Fibroblast of lung (primary cell): ENCODE measurements at regions not wholly inside any gene's neighbourhood (a gene's known extent, or its start where the extent isn't known, plus 50 kb on each side); places are given as distances from the start of the nearest gene placed in this dataset.

Source experiments
- DNase-seq, 2 donors: peaks; one replicate each; pipeline versions ENCODE4 v3.0.0 to v3.0.0-alpha.2; 2010; ENCODE audit warnings: low read depth in 2 of 2
- H2AFZ ChIP-seq: 2 replicates; pipeline ENCODE4 v1.5.1; 2012; ENCODE audit warnings: low read length, control low read depth, inconsistent platforms
- H3K27ac ChIP-seq: 2 replicates; pipeline ENCODE4 v1.5.1; 2011; ENCODE audit warnings: low read length, control low read depth; ENCODE audit not compliant: insufficient read depth
- H3K27me3 ChIP-seq: 2 replicates; pipeline ENCODE4 v1.5.1; 2011; ENCODE audit warnings: mild to moderate bottlenecking, low read length; ENCODE audit not compliant: control insufficient read depth, insufficient read depth
- H3K36me3 ChIP-seq: 2 replicates; pipeline ENCODE4 v1.5.1; 2011; ENCODE audit warnings: low read length; ENCODE audit not compliant: control insufficient read depth, insufficient read depth
- H3K4me1 ChIP-seq: 2 replicates; pipeline ENCODE4 v1.5.1; 2011; ENCODE audit warnings: low read length; ENCODE audit not compliant: control insufficient read depth, insufficient read depth; ENCODE audit errors: extremely low read depth
- H3K4me2 ChIP-seq: 2 replicates; pipeline ENCODE4 v1.5.1; 2011; ENCODE audit warnings: low read length, control low read depth; ENCODE audit not compliant: insufficient read depth; ENCODE audit errors: extremely low read depth
- H3K4me3 ChIP-seq, 4 experiments: fragments of 200-600 bp in 1 of 4; sonication (generic) in 1 of 4; replicated peaks in 1 of 4; 2 replicates each; pipeline ENCODE4 v1.5.1; 2011 to 2016; ENCODE audit warnings: low read length in 4 of 4, low read depth in 3 of 4, mild to moderate bottlenecking in 3 of 4, control low read depth in 2 of 4, inconsistent platforms in 1 of 4, mixed read lengths in 1 of 4; ENCODE audit not compliant: insufficient read depth in 1 of 4; ENCODE audit errors: control extremely low read depth in 1 of 4
- H3K79me2 ChIP-seq: 2 replicates; pipeline ENCODE4 v1.5.1; 2012; ENCODE audit warnings: mild to moderate bottlenecking, low read length, inconsistent platforms; ENCODE audit not compliant: control insufficient read depth, insufficient read depth
- H3K9ac ChIP-seq: 2 replicates; pipeline ENCODE4 v1.5.1; 2011; ENCODE audit warnings: mild to moderate bottlenecking, low read length, control low read depth; ENCODE audit not compliant: insufficient read depth
- H3K9me3 ChIP-seq: 2 replicates; pipeline ENCODE4 v1.5.1; 2012; ENCODE audit warnings: low read depth, low read length; ENCODE audit not compliant: control insufficient read depth, insufficient read depth
- H4K20me1 ChIP-seq: 2 replicates; pipeline ENCODE4 v1.5.1; 2011; ENCODE audit warnings: low read length; ENCODE audit not compliant: control insufficient read depth, insufficient read depth; ENCODE audit errors: extremely low read depth
- CTCF ChIP-seq, 2 donors: IDR thresholded peaks in 1 of 2; conservative IDR thresholded peaks in 1 of 2; 1 replicate in 1 of 2; 2 replicates in 1 of 2; pipeline ENCODE4 v1.5.1; 2011 to 2012; ENCODE audit warnings: low read length in 2 of 2, control low read depth in 1 of 2, inconsistent platforms in 1 of 2, low read depth in 1 of 2, mild to moderate bottlenecking in 1 of 2
- EZH2 ChIP-seq: IDR thresholded peaks from 2 replicates; pipeline ENCODE4 v1.5.1; 2012; ENCODE audit warnings: low read length, control low read depth, mild to moderate bottlenecking; ENCODE audit errors: missing control alignments

GRCh38 chr5:105593011-105593760 lies 2030.6 kb upstream of the NUDT12 start:
- Histone ChIP-seq H3K27ac (no peak overlapping the region), H2AFZ (no peak overlapping the region), H3K36me3 (no peaks in the 10 kb centered on the region), H3K4me2 (no peak overlapping the region), H3K4me1 (no peaks in the 10 kb centered on the region), H4K20me1 (no peaks in the 10 kb centered on the region), H3K4me3 (no peak overlapping the region), H3K79me2 (no peaks in the 10 kb centered on the region), H3K27me3 (no peaks in the 10 kb centered on the region), H3K9me3 (no peaks in the 10 kb centered on the region), H3K9ac (no peak overlapping the region)
- TF ChIP-seq CTCF (conservative IDR thresholded peaks at IDR 0.05 in 1 of 2, IDR thresholded peaks at IDR 0.05 in 1 of 2; ENCODE audit: low read depth in 1 of 2, low read length in 2 of 2) (no peak), EZH2 (no peak)
- no peak for DNase-seq

GRCh38 chr5:105587963-105588662 lies 2025.5 kb upstream of the NUDT12 start:
- no peak overlapping the region for H2AFZ ChIP-seq
- H3K4me1 ChIP-seq = no peaks in the 10 kb centered on the region
- H3K27me3 ChIP-seq = no peaks in the 10 kb centered on the region
- H3K36me3 ChIP-seq = no peaks in the 10 kb centered on the region
- no peak overlapping the region for H3K9ac ChIP-seq
- no peaks in the 10 kb centered on the region for H3K9me3 ChIP-seq
- H4K20me1 ChIP-seq = no peaks in the 10 kb centered on the region
- H3K27ac ChIP-seq = no peak overlapping the region
- no peaks in the 10 kb centered on the region for H3K79me2 ChIP-seq
- DNase-seq = no peak
- no peak overlapping the region for H3K4me3 ChIP-seq
- TF ChIP-seq CTCF (conservative IDR thresholded peaks at IDR 0.05 in 1 of 2, IDR thresholded peaks at IDR 0.05 in 1 of 2; ENCODE audit: low read depth in 1 of 2, low read length in 2 of 2) (no peak), EZH2 (no peak)
- H3K4me2 ChIP-seq = no peak overlapping the region

GRCh38 chr5:105581988-105582690 lies 2019.5 kb upstream of the NUDT12 start:
- Histone ChIP-seq H3K9me3 (no peaks in the 10 kb centered on the region), H4K20me1 (no peaks in the 10 kb centered on the region), H3K36me3 (no peaks in the 10 kb centered on the region), H3K27me3 (no peaks in the 10 kb centered on the region), H3K4me2 (no peak overlapping the region), H2AFZ (no peak overlapping the region), H3K4me1 (no peaks in the 10 kb centered on the region), H3K4me3 (no peak overlapping the region), H3K27ac (no peak overlapping the region), H3K79me2 (no peaks in the 10 kb centered on the region), H3K9ac (no peak overlapping the region)
- TF ChIP-seq EZH2 (no peak), CTCF (conservative IDR thresholded peaks at IDR 0.05 in 1 of 2, IDR thresholded peaks at IDR 0.05 in 1 of 2; ENCODE audit: low read depth in 1 of 2, low read length in 2 of 2) (no peak)
- no peak for DNase-seq
